HCT116 (cell line): ENCODE measurements at regions not wholly inside any gene's neighbourhood (a gene's known extent, or its start where the extent isn't known, plus 50 kb on each side); places are given as distances from the start of the nearest gene placed in this dataset.

Experiments used
- EZH2 ChIP-seq: fragments of 200-600 bp; sonication (generic); IDR thresholded peaks from 2 replicates; pipeline ENCODE4 v1.6.1; 2017; ENCODE audit warnings: antibody characterized with exemption, mixed run types
- POLR2A ChIP-seq: IDR thresholded peaks from 2 replicates; pipeline ENCODE4 v1.7.0; 2011; ENCODE audit warnings: borderline replicate concordance; ENCODE audit not compliant: insufficient read depth, insufficient read length; ENCODE audit errors: extremely low read depth
- TF ChIP-seq, protein P1 (sequence below): IDR thresholded peaks from 2 replicates; pipeline ENCODE4 v1.6.1; 2012
- TF ChIP-seq, protein P2 (sequence below), 3 experiments: fragments of 200-600 bp in 1 of 3; sonication (generic) in 1 of 3; IDR thresholded peaks in 2 of 3; conservative IDR thresholded peaks in 1 of 3; 2 replicates each; pipeline ENCODE4 v1.5.1; 2012 to 2017; ENCODE audit warnings: low read depth in 2 of 3, low read length in 2 of 3, antibody characterized with exemption in 1 of 3, borderline replicate concordance in 1 of 3, control low read depth in 1 of 3, mild to moderate bottlenecking in 1 of 3, mixed read lengths in 1 of 3, mixed run types in 1 of 3, moderate library complexity in 1 of 3; ENCODE audit not compliant: insufficient read depth in 1 of 3

DNA sequence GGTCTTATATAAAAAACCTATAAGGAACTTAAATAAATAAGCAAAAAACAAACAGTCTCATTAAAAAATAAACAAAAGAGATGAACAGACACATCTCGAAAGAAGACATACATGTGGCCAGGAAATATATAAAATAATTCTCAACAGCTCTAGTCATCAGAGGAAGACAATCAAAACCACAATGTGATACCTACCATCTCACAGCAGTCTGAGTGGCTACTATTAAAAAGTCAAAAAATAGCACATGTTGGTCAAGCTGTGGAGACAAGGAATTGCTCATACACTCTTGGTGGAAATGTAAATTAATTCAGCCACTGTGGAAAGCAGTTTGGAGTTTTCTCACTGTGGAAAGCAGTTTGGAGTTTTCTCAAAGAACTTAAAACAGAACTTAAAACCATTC lies 100.3 kb upstream of the ADAMTS5 start:
- TF ChIP-seq, protein P1, sequence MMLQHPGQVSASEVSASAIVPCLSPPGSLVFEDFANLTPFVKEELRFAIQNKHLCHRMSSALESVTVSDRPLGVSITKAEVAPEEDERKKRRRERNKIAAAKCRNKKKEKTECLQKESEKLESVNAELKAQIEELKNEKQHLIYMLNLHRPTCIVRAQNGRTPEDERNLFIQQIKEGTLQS = no peak
- TF ChIP-seq, protein P2, sequence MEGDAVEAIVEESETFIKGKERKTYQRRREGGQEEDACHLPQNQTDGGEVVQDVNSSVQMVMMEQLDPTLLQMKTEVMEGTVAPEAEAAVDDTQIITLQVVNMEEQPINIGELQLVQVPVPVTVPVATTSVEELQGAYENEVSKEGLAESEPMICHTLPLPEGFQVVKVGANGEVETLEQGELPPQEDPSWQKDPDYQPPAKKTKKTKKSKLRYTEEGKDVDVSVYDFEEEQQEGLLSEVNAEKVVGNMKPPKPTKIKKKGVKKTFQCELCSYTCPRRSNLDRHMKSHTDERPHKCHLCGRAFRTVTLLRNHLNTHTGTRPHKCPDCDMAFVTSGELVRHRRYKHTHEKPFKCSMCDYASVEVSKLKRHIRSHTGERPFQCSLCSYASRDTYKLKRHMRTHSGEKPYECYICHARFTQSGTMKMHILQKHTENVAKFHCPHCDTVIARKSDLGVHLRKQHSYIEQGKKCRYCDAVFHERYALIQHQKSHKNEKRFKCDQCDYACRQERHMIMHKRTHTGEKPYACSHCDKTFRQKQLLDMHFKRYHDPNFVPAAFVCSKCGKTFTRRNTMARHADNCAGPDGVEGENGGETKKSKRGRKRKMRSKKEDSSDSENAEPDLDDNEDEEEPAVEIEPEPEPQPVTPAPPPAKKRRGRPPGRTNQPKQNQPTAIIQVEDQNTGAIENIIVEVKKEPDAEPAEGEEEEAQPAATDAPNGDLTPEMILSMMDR (IDR thresholded peaks at IDR 0.05 in 2 of 3, conservative IDR thresholded peaks at IDR 0.05 in 1 of 3; ENCODE audit: borderline replicate concordance in 1 of 3, insufficient read depth in 1 of 3, low read depth in 2 of 3, low read length in 2 of 3) = no peak
- TF ChIP-seq POLR2A (no peak), EZH2 (no peak)
